GM21515 (cell line): ENCODE measurements at regions not wholly inside any gene's neighbourhood (a gene's known extent, or its start where the extent isn't known, plus 50 kb on each side); places are given as distances from the start of the nearest gene placed in this dataset.

Experiments used
- ATAC-seq: cut with Tn5 transposase; IDR thresholded peaks from one replicate; pipeline ENCODE4 v1.9.1; 2021; ENCODE audit not compliant: unreplicated experiment

GRCh38 chr20:61123286-61123685, 128.8 kb upstream of the CDH4 start:
- no peak for ATAC-seq

DNA sequence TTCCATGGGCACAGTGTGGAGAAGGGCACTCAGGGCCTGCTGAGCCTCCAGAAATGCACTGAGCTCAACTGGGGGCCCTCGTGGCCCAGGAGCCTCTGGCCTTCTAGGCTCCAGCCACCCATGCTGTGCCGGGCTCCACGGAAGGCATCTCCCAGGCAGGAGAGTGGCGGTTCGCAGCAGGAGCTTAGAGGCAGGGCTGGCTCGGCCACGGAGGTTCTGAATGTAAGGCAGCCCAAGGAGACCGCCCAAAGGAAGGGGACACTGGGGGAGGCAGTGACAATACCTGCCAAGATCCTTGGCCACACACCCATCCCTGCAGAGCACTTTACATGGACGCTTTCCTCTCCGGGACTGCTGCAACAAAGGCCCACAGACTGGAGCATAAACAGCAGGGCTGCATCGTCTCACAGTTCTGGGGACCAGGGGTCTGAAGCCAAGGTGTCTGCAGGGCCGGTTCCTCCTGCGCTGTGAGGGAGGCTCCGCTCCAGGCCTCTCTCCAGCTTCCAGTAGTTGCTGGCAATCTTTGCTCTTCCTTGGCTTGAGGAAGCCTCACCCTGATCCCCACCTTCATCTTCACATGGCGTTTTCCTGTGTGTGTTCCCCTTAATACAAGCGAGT, 128.2 kb upstream of the CDH4 start:
- ATAC-seq, result no peak

GRCh38 chr20:61125076-61125475, 127.0 kb upstream of the CDH4 start:
- no peak for ATAC-seq

DNA sequence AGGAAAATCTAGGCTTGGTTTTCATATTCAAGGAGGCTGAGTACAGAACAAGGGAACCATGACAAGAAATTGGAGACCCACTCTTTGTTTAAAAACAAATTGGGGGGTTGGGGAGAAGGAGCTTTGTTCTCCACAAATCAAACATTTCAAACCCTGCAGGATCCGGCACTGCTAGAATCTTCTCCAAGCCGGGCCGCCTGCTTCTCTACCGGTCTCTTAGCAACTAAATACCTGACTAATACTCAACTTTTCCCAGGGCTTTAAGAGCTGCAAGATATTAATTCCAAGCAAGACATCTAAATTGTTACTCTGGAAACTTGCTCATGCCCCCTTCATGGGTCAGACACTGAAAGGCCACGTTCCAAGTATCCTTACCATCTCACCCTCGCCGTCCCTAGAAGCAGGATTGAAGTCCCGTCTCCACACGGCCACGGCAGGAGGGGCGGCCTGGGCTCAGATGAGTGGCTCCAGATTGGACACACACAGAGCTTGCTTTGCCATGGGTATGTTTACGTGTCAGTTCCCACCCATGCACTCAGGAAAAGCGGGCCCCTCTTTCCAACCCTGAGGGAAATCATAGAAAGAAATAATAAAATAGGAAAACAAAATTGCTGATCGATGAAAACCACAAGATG, 126.4 kb upstream of the CDH4 start:
- no peak for ATAC-seq

DNA sequence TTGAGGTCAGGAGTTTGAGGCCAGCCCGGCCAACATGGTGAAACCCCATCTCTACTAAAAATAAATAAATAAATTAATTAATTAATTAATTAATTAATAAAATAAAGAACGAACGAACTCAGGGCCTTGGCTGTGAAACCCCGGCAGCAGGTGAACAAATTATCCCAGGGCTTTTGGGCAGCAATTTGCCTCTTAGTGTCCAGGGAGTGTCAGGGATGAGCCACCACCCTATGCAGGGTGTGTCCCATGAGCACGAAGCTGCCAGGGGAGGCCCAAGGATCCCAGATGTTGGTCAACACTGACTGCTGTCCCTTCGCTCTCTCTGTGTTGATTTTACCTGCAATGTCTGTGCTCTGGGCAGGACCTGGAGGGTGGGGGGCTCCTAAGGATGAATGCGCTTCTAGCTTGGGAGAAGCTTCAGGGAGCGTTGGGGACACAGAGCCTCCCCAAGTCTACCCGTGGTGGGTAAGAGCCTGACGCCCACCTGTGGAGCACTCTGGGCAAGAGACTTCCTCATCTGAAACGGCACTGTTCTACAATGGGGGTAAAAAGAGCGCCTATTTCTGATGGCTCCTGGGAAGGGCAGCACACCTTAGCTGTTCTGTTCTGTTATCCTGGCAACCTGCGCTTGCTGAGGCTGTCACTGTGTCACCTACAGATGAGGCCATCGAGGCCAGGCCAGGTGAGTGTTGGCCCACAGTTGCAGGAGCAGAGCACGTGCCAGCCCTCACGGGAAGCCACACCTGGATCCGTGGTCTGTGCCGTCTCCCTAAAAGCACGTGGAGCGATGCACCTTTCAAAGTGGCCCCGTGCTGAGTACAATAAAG, 125.5 kb upstream of the CDH4 start:
- ATAC-seq, result no peak

DNA sequence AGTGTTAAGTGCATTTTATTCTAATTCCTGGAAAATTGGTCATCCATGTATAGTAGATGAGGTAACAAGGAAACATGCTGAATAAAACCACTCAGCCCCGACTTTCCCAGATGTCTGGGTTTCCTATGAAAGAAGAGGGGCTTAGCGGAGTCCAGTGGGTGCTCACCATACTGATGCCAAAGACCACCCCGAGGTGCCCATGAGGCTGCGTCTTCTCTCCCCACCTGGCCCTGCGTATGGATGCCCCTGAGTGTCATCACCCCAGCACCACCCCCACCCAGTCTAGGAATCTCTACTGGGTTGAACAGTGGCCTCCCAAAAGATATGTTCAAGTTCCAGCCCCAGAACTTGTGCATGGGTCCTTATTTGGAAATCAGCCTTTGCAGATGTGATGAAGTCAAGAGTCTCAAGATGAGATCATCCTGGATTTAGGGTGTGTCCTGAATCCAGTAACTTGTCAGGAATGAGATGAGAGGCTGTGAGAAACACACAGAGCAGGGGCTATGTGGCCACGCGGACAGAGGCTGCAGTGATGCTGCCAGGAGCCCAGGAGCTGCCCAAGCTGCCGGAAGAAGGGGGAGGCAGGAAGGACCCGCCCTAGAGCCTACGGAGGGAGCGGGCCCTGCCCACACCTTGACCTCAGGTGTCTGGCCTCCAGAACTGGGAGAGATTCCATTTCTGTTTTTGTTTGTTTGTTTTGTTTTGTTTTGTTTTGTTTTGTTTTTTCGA, 124.6 kb upstream of the CDH4 start:
- no peak for ATAC-seq

- no peak for ATAC-seq
Measured at GRCh38 chr20:61128701-61129269, 123.3 kb upstream of the CDH4 start.

GRCh38 chr20:61129311-61129710, 122.8 kb upstream of the CDH4 start:
- no peak for ATAC-seq

DNA sequence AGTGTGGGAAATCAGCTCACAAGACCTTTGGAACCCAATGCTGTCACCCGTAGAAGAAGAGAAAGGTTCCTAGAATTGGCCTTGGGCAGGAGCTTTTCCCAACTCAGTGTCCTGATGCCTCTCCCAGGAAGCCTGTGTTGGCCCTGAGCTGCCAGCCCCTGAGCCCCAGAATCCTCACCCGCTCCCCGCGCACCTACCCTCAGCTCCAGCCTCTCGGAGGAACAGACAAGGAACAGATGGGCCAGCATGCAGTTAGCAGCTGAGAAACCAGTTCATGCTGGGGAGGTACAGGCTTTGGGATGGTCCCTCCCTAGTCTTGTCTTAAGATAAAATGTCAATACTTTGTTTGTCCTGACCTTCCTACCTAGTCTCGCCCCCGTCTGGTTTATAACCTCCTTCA, 121.9 kb upstream of the CDH4 start:
- no peak for ATAC-seq

GRCh38 chr20:61131944-61132343, 120.1 kb upstream of the CDH4 start:
- ATAC-seq, result no peak

- ATAC-seq, result no peak
Measured at GRCh38 chr20:61133611-61134010, 118.5 kb upstream of the CDH4 start.

DNA sequence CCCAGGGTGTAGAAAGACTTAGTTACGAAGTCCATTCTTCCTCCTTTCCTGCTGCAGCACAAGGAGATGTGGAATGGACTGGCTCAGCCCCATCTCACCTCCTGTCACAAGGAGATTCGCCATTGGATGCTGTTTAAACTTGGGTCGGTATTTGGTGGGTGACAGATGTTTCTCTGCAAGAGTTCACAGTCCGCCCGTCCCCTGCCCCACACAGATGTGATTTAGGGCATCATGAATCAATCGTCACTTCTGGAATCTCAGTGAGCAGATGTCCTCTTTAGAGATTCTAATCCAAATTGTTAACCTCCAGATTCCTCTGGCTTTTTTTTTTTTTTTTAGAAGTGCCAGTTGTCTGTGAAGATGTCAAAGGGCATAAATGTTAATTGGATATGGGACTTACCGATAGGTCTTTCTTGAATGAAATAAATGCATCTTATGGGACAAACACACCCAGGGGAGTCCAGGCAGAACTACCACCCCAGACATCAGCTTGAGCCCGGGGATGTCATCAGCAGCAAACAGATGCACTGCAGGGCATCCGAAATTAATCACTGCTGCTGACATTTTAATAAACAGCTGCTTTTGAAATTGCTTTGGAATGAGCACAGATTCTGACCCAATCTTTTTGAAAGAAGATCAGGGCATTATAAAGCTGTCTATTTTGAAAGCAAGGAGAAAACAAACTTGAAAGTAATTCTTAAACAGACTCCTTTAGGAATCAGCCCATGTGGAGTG, 117.6 kb upstream of the CDH4 start:
- ATAC-seq, result no peak

DNA sequence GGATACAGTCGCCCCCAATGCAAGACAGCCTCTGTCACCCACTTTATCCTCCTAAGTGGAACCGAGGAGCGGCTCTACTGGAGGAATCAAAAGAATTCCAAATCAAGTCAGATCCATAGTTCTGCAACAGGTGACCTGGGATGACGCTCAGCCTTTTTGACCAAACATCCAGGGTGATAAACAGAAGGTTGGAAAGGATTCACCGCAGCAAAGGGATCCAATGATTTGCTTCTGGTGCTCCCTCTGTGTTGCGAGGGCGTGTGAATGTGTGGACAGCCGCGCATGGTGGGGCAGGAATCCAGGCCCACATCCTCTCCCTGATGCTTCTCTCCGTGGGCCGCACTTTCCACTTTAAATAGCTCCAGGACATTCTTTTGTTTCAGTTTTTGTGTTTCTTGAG, 116.8 kb upstream of the CDH4 start:
- ATAC-seq, result no peak

DNA sequence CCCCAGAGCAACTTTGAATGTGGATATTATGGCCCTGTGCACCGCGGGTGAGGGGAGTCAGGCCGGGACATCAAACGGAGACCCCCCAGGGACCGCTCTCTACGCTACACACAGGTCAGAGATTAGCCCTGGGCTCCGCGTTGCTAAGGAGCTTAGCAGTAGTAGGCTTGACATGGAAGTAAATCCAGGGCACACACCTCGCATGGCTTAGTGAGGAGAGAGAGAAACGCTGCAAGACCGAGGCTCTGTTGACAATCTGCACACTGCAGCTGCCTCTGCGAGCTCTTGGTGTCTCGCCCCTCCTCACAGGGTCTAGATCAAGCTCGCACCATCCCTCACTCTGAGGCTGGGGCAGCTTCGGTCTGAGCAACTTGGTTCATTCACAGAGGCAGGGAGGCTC, 116.1 kb upstream of the CDH4 start:
- ATAC-seq, result no peak

- no peak for ATAC-seq
Measured at GRCh38 chr20:61138566-61138965, 113.5 kb upstream of the CDH4 start.

DNA sequence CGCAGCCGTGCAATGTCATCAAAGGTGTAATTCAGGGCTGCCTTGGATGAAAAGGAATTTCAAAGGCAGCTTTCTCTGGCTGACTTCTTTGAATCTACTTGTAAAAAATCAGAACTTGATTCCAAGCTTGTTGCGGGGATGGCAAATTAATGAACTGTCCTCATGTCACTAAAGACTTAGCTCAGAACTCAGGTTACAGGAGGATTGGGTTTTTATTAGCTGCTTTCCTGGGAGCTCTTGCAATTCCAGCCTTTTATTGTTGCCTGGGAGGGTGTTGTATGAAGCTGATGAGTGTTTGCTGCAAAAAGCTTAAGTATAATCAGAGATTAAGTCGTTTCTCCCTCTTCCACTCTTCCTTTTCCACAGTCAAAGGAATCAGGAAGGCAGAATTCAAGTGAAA, 113.0 kb upstream of the CDH4 start:
- no peak for ATAC-seq

DNA sequence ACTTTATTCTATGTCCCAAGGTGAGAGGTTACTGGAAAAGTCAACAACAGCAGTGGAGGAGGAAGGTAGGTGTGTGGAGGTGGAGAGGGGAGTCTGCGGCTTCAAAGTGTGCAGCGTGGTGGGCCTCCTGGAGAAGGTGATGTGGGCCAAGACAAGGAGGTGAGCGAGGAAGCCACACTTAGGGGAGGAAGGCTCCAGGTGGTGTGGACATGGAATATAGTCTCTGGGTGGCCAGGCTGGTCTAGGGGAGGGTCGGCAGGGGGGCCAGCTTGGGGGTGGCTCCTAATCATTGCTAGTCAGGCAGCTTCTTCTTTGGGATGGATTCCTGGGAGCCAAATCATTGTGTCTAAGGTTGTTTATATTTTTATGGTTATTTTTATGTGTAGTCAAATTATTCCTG, 111.5 kb upstream of the CDH4 start:
- no peak for ATAC-seq

DNA sequence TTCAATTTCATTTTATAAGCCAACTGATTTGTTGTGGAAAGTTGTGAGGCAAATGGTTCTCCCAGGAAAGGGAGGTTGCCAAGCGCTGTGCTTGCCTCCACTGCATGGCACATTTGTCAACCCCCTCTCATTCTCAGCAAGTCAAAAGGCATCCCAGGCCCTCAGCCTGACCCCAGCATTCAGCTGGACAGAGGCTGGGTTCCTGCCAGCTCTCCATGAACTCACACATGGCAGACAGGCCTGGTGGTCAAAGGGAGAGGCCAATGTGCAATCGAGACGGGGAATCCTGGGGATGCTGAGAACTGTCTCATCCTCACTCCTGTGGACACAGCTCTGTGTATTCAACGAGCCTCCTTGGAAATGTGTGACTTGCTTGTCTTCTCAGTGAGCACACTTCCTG, 106.0 kb upstream of the CDH4 start:
- no peak for ATAC-seq

- ATAC-seq, result no peak
Measured at GRCh38 chr20:61149636-61150035, 102.4 kb upstream of the CDH4 start.

GRCh38 chr20:61157301-61157700, 94.8 kb upstream of the CDH4 start:
- no peak for ATAC-seq
